HG03442 (cell line): ENCODE measurements at regions not wholly inside any gene's neighbourhood (a gene's known extent, or its start where the extent isn't known, plus 50 kb on each side); places are given as distances from the start of the nearest gene placed in this dataset.
A peak's percentile ranks its signal among the peaks of the same experiment; 100 is the strongest.

Source experiments
- ATAC-seq: cut with Tn5 transposase; IDR thresholded peaks from one replicate; pipeline ENCODE4 v1.9.1; 2021; ENCODE audit warnings: mild to moderate bottlenecking, moderate library complexity; ENCODE audit not compliant: unreplicated experiment

DNA sequence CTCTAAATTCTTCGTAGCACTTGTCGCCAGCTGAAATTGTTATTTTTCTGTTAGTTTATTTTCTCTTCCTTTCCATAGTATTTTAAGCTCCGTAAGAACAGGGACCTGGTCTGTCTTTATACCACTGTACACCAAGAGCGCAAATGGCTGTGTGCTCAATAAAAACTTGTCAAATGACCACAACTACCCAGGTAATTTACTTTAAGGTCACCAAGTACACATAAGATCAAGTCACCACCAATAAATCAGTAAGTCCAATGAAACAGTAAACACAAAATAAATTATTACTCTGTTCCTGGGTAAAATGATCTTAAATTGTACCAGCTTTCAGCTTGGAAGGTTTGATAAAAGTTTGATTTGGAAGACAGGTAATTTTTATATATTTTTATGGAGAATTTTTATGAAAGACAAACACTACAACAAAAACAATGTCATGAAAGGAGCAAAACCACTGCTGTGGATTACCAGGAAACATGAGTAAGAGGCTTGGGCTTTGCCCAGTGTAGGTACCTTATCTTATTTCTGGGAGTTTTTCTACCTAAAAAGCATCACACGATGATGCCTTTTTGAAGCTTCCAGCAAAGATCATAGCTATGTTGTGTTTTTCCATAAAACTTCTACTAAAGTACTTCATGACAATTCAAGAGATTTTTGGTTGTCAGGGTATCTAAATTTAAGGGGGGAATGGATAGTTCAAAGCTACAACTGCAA lies 406.8 kb downstream of the SHQ1 start:
- ATAC-seq, result no peak

DNA sequence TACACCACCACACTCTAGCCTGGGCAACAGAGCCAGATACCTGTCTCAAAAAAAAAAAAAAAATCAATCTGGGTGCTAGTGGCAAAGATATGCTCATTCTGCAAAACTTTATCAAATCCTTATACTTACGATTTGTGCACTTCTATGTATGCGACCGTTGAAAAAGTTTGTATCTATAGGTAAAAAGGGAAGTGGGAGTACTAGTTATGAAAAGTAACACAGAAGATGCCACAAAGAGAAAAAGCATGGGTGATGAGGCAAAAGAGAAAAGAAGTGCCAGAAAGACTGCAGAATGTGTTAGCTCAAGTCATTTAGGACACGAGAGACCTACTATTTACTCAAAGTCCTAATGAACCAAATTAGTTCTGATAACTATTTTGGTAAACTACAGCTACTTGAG lies 407.8 kb downstream of the SHQ1 start:
- no peak for ATAC-seq

DNA sequence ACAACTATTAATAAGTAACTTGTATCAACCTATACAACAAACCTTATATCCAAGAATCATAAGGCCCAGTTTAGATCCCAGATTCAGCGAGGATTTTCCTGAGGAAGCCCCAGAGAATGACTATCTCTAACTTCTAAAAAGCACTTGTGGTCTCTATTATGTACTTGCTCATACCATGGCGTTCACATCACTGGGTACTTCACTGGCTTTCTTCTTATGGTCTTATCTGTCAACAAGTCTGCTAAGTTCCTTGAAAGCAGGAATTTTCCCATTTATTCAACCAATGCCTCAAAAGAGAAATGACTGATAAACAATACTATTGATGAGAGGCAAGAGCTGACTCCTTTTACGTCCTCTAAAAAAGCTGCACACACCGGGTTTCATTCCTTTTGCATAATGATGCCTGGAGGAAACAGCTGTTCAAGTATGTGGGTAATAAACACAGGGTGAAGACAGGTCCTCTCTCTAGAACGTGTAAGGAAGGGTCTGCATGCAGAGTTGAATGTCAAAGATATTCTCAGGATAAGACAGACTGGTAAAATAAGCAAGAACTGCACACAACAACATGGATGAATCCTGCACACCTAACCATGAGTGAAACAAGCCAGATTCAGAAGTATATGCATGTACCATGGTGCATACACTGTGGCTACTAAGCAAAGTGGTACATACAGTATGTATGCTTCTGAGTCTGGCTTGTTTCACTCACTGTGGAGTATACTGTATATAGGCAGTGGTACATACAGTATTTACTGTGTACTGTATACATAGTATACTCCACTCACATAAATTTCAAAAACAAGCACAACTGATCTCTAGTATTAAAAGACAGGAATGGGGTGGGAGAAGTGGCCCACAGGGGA lies 408.7 kb downstream of the SHQ1 start:
- peak; percentile 38 for ATAC-seq

DNA sequence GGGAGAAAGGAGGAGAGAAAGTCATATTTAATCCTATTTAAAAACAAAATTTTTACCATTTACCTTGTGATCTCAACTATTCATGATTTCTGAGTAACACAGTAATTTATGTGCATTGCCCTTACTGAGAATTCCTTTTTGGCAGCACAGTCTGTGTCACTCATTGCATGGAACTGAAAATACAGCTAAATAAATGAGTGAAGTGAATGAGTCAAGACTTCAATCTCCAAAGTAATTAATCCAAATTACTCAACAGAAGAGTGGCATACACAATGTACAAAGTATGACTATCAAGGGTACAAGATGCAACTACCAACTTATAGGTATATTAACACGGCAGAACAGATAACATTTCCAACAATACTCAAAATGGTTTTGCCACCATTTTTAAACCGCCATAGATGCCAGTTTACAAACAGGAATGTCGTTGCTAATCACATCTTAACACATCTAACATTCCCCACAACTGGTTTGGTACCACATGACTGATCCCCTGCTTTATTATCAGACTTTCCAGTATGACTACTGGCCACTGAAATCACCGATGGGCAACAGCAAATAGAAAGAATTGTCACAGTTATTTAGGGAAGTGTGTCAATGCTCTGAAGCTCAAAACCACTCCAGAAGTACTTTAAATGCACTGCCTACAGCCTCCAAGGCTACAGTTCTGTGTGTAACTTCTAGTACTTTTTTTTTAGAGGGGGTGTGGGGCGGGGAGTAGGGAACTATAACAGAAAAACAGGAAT lies 410.4 kb downstream of the SHQ1 start:
- no peak for ATAC-seq

DNA sequence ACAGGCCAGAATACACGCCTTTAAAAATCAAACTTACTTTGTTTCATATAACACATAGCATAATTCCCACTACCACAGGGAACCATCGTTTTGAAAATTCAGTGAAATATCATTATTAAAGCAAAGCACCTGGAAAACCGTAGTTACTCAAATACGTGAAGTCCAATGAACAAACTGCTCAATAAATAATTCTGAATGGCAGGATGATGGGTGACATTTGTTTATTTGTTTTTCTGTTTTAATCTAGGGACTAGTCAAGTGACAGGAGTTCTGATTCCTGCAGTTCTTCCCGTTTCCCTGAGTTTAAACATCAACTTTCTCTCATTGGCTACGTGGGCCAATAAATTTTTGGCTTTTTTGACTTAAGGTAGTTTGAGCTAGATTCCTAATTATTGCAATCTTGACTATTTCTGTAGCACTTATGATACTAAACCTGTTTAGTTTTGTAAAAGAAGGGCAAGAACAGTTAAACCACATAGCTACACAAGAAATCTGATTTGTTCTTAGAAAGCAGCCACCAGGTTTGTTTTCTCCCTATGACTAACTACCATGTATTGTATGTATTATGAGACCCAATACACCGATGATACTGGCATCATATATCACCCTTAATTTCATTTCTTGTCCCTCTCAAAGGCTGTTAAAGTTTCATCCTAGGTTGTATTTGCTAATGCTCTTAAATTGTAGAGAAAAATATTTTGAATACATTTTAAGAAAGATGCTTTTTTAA lies 411.2 kb downstream of the SHQ1 start:
- ATAC-seq, result no peak

DNA sequence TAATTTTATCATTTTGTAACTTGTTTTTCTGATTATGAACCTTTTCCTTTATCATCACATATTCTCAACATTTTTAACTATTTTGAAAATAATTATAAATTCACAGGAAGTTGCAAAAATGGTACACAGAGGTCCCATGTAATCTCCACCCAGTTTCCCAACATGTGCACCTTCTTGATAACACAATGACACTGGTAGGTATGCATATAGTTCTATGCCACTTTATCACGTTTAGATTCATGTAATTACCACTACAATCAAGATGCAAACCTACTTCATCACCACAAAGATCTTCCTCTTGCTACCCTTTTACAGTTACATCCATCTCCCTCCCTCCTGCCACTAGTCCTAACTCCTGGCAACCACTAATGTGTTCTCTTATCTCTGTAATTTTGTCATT lies 413.9 kb downstream of the SHQ1 start:
- ATAC-seq, result no peak

DNA sequence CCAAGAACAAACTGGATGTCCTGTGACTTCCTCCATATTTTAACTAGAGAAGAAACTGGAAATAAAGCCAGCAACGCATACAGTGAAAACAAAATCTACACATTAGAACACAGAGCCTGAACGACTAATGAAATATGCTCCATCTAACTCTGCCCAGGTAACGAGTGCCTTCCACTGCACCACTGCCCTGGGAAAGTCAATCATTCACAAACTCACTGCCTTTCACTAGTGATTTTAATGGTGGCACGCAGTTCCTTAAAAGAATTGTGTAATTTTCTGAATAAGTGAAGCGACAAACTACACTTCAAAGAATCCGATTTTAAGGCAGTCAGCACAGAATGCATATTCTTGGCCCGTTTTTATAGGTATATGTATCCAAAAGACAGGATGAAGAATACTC lies 416.0 kb downstream of the SHQ1 start:
- no peak for ATAC-seq

DNA sequence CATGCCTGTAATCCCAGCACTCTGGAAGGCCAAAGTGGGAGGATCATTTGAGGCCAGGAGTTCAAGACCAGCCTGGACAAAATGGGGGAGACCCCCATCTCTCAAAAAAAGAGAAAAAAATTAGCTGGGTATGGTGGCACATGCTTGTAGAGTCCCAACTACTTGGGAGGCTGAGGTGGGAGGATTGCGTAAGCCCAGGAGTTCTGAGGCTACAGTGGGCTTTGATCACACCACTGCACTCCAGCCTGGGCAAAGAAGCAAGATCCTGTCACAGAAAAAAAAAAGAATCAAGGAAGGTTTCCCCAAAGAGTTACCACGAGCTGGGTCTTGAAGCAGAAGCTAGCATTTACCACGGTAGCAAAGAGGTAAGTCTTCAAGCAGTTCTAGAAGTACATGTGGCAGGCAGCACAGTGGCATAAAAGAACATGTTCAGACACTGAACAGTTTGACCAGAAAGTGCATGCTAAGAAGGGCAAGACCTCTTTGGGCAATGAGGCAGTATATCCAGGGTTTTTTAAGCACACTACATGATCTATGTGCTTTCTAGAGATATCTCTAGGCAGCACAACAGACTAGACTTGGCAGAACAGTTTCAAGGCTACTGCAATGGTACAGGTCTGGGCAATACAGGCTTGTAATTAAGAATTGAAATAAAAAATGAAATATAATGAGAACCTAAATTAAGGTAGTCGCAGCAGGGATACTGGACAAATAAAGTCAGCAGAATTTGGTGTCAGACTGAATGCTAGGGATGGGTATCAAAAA lies 418.5 kb downstream of the SHQ1 start:
- ATAC-seq, result no peak

DNA sequence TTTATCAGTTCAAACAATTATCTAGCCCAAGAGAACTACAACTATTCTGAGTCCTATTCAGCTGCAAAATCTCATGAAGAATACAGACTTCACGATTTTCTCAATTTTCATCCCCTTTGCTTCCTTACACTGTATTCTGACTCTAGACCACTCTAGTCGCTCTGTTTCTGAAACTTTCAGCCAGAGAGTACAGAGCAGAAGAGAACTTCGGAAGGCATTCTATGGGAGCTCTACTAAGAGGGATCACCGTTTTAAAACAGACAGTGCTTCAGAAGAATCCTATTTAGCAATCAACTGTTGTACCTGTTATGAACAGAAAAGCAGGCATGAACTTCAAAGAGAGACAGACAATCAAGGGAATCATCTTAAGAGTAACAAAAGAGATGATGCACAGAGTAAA lies 419.4 kb downstream of the SHQ1 start:
- ATAC-seq, result no peak

DNA sequence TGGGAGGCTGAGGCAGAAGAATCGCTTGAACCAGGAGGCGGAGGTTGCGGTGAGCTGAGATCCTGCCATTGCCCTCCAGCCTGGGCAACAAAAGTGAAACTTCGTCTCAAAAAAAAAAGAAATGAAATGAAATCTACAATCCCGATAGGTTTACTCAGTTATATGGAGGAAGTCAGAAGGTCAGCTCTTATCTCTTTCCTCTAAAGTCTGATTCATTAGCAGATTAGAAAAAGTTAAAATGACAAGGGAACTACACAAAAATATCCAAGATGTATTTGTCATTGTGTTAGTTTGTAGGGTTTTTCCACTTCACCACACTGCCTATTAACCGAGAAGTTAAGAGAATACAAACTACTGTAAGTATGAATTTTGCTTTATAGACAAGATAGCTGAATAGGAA lies 420.6 kb downstream of the SHQ1 start:
- ATAC-seq, result no peak

DNA sequence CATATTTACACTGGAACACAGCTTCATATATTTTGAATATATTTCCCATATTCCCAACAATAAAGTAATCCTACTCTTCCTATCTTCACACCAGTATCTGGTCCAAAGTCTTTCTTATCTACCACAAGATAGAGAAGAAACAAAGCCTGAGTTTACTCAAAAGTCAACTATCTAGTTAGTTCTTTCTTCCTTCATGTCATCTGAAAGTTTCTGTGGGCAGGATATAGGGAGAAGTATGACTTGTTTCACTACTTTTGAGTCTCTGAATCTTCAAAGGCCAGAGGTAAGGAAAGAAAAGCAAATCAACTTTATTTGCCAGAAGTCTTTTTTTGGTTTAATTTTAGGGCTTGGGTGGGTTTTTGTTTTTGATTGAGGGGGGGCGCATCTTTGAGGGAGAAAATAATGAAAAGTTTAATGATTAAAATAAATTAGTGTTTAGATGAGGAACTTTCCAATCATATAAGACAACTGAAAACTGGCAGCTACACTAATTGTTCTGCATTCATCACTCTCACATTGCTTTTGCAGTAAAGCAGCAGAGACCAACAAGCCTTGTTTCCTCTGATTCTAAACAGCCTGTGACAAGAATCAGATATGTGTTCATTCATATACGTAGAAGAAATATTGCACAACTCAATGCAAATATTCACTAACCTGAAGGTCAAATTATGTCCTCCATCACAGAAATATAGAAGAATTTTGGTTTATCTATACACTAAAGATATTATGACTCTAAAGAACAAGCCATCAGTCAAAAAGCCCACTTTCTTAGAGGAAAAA lies 421.4 kb downstream of the SHQ1 start:
- peak; percentile 69 for ATAC-seq

DNA sequence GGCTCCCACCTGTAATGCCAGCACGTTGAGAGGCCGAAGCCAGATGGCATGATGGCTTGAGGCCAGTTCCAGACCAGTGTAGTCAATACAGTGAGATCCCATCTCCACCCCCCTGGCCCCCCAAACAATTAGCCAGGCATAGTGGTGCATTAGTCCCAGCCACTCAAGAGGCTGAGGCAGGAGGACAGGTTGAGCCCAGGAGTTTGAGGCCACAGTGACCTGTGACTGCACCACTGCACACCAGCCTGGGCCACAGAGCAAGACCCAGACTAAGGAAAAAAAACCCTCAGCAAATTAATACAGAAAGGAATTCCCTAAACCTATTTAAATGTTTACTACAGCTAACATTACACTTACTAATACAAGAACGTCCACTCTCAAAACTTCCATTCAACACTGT lies 424.6 kb downstream of the SHQ1 start:
- no peak for ATAC-seq

DNA sequence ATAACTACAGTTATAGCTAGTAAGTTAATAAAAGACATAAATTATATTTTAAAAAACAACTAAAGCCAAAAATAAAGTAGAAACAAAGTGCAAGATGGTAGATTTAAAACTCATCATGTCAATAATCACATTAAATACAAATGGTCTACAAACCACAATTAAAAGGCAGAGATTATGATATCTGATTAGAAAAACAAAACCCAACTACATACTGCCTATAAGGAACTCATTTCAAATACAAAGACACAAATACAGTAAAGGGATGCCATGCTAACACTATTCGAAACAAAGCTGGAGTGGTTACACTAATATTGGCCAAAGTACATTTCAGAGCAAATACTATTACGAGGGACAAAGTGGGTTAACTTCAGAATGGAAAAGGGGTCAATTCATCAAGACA lies 426.5 kb downstream of the SHQ1 start:
- no peak for ATAC-seq

DNA sequence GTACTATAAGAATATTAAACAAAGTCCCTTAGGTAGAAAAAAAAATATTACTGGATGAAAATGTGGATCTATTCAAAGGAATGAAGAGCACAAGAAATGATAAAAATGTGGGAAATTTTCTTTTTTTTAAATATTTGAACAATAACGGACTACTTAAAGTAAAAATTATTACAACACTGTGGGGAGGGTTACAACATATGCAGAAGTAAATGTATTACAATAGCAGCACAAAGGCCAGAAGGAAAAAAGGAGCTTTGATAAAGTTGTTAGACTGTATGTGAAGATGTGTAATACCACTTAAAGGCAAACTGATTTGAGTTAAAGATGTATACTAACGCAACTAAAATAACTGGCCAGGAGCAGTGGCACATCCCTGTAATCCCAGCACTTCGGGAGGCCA lies 427.1 kb downstream of the SHQ1 start:
- no peak for ATAC-seq

DNA sequence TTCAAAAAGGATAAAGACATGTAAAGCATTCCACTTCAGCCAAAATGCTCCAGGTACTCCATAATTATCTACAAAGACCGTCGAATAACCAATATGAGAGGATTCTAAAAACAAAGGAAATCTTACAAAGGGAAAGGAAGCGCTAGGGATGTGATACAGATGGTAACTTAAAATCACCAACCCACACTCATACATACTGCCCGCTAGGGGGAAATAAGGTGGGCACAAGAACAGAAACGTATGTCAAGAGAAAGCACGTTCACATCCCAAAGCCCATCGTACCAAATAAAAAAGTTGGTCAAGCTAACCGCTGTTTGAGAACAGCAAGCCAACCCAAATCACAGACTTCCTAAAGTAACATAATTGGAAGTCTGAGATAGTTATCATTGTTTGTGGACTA lies 429.4 kb downstream of the SHQ1 start:
- ATAC-seq, result no peak

DNA sequence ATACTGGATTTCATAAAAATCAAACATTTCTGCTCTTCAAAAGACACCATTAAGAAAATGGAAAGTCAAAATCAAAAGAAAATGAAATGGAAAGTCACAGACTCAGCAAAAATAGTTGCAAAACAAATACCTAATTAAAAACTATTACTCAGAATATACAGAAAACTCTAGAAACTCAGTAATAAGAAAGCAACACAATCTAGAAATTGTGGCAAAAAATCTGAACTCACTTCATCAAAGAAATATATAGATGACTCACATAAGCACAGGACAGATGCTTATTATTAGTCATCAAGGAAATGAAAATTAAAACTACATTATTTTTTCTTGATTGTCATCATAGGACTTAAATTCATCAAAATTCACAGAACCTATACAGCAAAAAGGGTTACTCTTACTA lies 430.0 kb downstream of the SHQ1 start:
- ATAC-seq, result no peak

DNA sequence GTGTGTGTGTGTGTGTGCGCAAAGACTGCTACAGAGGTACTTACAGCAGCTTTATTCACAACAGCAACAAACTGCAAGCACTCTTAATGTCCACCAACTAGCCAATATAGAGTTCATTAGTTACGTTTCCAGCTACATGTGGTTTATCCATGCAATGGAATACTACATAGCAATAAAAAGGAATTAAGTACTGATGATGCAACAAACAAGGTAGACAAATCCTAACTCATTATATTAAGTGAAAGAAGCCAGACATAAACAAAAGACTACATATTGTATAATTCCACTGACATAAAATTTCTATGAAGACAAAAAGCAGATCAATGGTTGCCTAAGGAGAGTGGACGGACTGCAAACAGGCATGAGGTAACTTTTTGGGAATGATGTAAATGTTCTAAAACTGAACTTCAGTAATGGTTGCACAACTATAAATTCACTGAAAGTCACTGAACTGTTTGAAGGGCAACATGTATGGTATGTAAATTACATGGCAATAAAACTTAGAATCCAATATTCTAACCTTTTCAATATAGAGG lies 433.7 kb downstream of the SHQ1 start:
- ATAC-seq, result no peak

DNA sequence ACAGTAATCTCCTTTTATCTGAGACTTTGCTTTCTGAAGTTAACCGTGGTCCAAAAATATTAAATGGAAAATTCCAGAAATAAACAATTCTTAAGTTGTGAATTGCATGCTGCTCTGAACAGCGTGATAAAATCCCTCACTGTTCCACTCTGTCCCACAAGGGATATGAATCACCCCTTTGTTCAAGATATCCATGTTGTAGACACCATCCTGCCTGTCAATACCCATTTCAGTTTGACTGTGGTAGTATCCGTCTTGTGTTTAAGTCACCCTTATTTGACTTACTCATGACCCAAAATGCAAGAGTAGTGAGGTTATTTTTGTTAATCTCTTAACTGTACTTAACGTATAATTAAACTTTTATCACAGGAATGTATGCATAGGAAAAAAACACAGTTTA lies 435.0 kb downstream of the SHQ1 start:
- no peak for ATAC-seq

DNA sequence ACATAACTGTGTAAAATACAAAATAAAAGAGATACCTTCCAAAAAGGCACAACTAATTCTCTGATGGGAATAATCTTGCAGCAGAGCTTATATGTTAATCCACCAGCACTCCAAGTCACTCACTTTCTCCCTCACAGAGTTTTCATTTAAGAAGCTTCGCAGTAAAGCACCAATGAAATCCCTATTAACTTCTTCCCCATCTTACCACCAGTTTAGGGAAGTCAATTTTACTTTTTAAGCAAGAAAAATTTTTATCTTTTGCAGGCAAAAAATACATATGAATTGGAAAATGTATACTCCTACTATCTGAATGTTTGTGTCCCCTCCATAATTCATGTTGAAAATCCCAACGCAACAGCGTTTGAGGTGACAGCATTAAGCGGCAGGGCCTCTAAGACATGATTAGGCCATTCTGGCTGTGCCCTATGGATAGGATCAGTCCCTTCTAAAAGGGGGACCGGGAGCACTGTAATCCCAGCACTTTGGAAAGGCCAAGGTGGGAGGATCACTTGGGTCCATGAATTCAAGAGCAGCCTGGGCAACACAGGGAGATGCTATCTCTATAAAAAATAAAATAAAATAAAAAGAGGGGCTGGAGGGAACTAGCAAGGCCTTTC lies 435.8 kb downstream of the SHQ1 start:
- ATAC-seq, result no peak
